A549 (cell line): ENCODE measurements at regions not wholly inside any gene's neighbourhood (a gene's known extent, or its start where the extent isn't known, plus 50 kb on each side); places are given as distances from the start of the nearest gene placed in this dataset.

Experiments
- ATAC-seq, 2 experiments: fragments of 200-7000 bp in 1 of 2; fragments of >200 bp in 1 of 2; cut with Nextera tagmentation in 1 of 2; cut with Tn5 transposase in 1 of 2; 3 replicates each; pipeline versions ENCODE4 v1.8.0 to v1.9.1; 2018 to 2020; ENCODE audit warnings: mild to moderate bottlenecking in 1 of 2, moderate library complexity in 1 of 2
- CTCF ChIA-PET: fragments of 300-600 bp; sonication (Branson Sonifier 250); formaldehyde crosslinking; extraction: SDS; loops from one replicate; lab custom pipeline; 2021; ENCODE audit warnings: antibody characterized with exemption, inconsistent platforms; lab: Yijun Ruan, JAX
- POLR2A ChIA-PET: fragments of 350-600 bp; formaldehyde crosslinking; extraction: SDS; loops from one replicate; lab custom pipeline; 2021; ENCODE audit warnings: antibody characterized with exemption, inconsistent platforms; lab: Yijun Ruan, JAX
- DNase-seq, 2 experiments: peaks; one replicate each; pipeline versions ENCODE4 v3.0.0 to v3.0.0-alpha.2; 2011 to 2016; ENCODE audit warnings: low read depth in 1 of 2, low spot score in 1 of 2
- FAIRE-seq: peaks from 2 replicates; lab custom pipeline; 2011; peaks lifted over from hg19 to GRCh38; lab: Jason Lieb, UNC
- H3K27ac ChIP-seq, 2 experiments: fragments of >200 bp; sonication (Bioruptor Twin); formaldehyde crosslinking; 3 replicates each; pipeline ENCODE4 v1.5.1; 2016 to 2017
- H3K4me1 ChIP-seq: fragments of >200 bp; sonication (Bioruptor Twin); formaldehyde crosslinking; 3 replicates; pipeline ENCODE4 v1.6.1; 2016
- H3K4me2 ChIP-seq: fragments of >200 bp; sonication (Bioruptor Twin); formaldehyde crosslinking; 3 replicates; pipeline ENCODE4 v1.6.1; 2016
- H3K4me3 ChIP-seq: fragments of >200 bp; sonication (Bioruptor Twin); formaldehyde crosslinking; 3 replicates; pipeline ENCODE4 v1.5.1; 2016
- H3K9me3 ChIP-seq: fragments of >200 bp; sonication (Bioruptor Twin); formaldehyde crosslinking; 3 replicates; pipeline ENCODE4 v1.6.1; 2016
- BHLHE40 ChIP-seq: IDR thresholded peaks from 2 replicates; pipeline ENCODE4 v1.6.1; 2012; ENCODE audit warnings: low read depth, low read length, inconsistent platforms
- CBX8 ChIP-seq: fragments of 200-600 bp; sonication (generic); IDR thresholded peaks from 2 replicates; pipeline ENCODE4 v1.6.1; 2016
- CHD4 ChIP-seq: fragments of 200-600 bp; sonication (generic); IDR thresholded peaks from 2 replicates; pipeline ENCODE4 v1.6.1; 2016; ENCODE audit warnings: antibody characterized with exemption, mild to moderate bottlenecking, borderline replicate concordance
- EHF ChIP-seq: fragments of 250-450 bp; sonication (Bioruptor Pico); IDR thresholded peaks from 2 replicates; pipeline ENCODE4 v1.5.0; 2020; ENCODE audit warnings: mild to moderate bottlenecking
- EP300 ChIP-seq, 2 experiments: fragments of >200 bp; sonication (Bioruptor Twin); formaldehyde crosslinking; IDR thresholded peaks; 2 replicates in 1 of 2; 3 replicates in 1 of 2; pipeline ENCODE4 v1.6.1; 2016 to 2017
- FOSL2 ChIP-seq, 2 experiments: fragments of 450-650 bp in 1 of 2; fragments of >200 bp in 1 of 2; sonication (Bioruptor Twin) in 1 of 2; formaldehyde crosslinking; IDR thresholded peaks; 2 replicates each; pipeline versions ENCODE4 v1.5.0 to v1.6.1; 2016 to 2020; ENCODE audit warnings: mild to moderate bottlenecking in 1 of 2, moderate library complexity in 1 of 2
- HEYL ChIP-seq: fragments of 250-450 bp; sonication (Bioruptor Pico); IDR thresholded peaks from 2 replicates; pipeline ENCODE4 v1.8.0; 2021; ENCODE audit warnings: mild to moderate bottlenecking, moderate library complexity
- HOXB5 ChIP-seq: fragments of 250-450 bp; sonication (Bioruptor Pico); IDR thresholded peaks from 2 replicates; pipeline ENCODE4 v1.5.0; 2020; ENCODE audit warnings: mild to moderate bottlenecking, moderate library complexity
- JUN ChIP-seq, 2 experiments: fragments of >200 bp; sonication (Bioruptor Twin); formaldehyde crosslinking; IDR thresholded peaks; 2 replicates in 1 of 2; 3 replicates in 1 of 2; pipeline ENCODE4 v1.6.1; 2016 to 2017
- MAFK ChIP-seq: fragments of 450-650 bp; IDR thresholded peaks from 2 replicates; pipeline ENCODE4 v1.6.1; 2014; ENCODE audit not compliant: partially characterized antibody
- MAZ ChIP-seq: fragments of 150-350 bp; IDR thresholded peaks from 2 replicates; pipeline ENCODE4 v1.6.1; 2014; ENCODE audit warnings: antibody characterized with exemption, low read depth, low read length, borderline replicate concordance
- POLR2AphosphoS2 ChIP-seq: conservative IDR thresholded peaks from 2 replicates; pipeline ENCODE4 v1.6.1; 2012; ENCODE audit warnings: low read length, improper control_type of control experiment, inconsistent platforms
- RCOR1 ChIP-seq: fragments of 150-350 bp; IDR thresholded peaks from 2 replicates; pipeline ENCODE4 v1.6.1; 2014; ENCODE audit warnings: antibody characterized with exemption, low read length, low read depth
- RNF2 ChIP-seq: fragments of 200-600 bp; sonication (generic); IDR thresholded peaks from 2 replicates; pipeline ENCODE4 v1.6.1; 2016; ENCODE audit warnings: low read depth, mild to moderate bottlenecking, antibody characterized with exemption, moderate library complexity, borderline replicate concordance
- TFCP2L1 ChIP-seq: fragments of 250-450 bp; sonication (Bioruptor Pico); IDR thresholded peaks from 2 replicates; pipeline ENCODE4 v1.5.0; 2021; ENCODE audit warnings: mild to moderate bottlenecking
- ZFP36 ChIP-seq: fragments of 450-650 bp; IDR thresholded peaks from 2 replicates; pipeline ENCODE4 v1.6.1; 2014; ENCODE audit warnings: borderline replicate concordance; ENCODE audit not compliant: partially characterized antibody
- ZNF302 ChIP-seq: fragments of 250-450 bp; sonication (Bioruptor Pico); IDR thresholded peaks from 2 replicates; pipeline ENCODE4 v1.9.0; 2021; ENCODE audit warnings: inconsistent platforms, mild to moderate bottlenecking, moderate library complexity
- ZSCAN20 ChIP-seq: fragments of 250-450 bp; sonication (Bioruptor Pico); IDR thresholded peaks from 2 replicates; pipeline ENCODE4 v1.8.0; 2022; ENCODE audit warnings: mild to moderate bottlenecking, moderate library complexity
- WGBS: methylation state at CpG from one replicate; pipeline ENCODE4 v1.1.6; 2017; ENCODE audit errors: missing lambda C conversion rate; 5-methylcytosine and 5-hydroxymethylcytosine counted together
- TF ChIP-seq, protein P1 (sequence below): fragments of 250-450 bp; sonication (Bioruptor Pico); IDR thresholded peaks from 2 replicates; pipeline ENCODE4 v1.5.0; 2020; ENCODE audit warnings: low read depth, mild to moderate bottlenecking, moderate library complexity
- TF ChIP-seq, protein P2 (sequence below): IDR thresholded peaks from 2 replicates; pipeline ENCODE4 v1.6.1; 2012
- TF ChIP-seq, protein P3 (sequence below): fragments of 250-450 bp; sonication (Bioruptor Pico); IDR thresholded peaks from 2 replicates; pipeline ENCODE4 v1.5.0; 2021; ENCODE audit warnings: mild to moderate bottlenecking, moderate library complexity, borderline replicate concordance
- TF ChIP-seq, protein P4 (sequence below): IDR thresholded peaks from 2 replicates; pipeline ENCODE4 v1.6.1; 2012

DNA sequence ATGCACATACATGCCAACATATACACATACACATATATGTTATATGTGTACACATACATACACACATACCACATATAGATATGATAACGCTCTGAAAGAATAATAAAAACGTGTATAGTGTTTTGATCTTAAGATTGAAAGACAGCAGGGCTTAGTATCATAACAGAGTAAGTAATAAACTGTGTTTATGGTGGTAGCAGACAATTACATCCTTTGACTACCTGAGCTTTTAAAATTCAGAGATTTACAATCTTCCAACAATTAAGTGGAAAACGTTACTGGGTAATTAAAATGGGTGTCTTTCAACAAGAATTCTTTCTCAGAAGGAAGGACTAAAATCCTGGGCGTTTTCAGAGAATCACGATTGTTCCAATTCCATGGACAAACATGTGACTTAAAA lies 552.4 kb downstream of the EPHA4 start:
- DNase-seq (no peak), FAIRE-seq (no peak), ATAC-seq (no peak)
- no peak overlapping the region for H3K4me2 ChIP-seq
- 26% methylated on average over 5 of the region's 5 CpGs for WGBS
- ChIA-PET POLR2A (no interaction called here), CTCF (no interaction called here)
- H3K9me3 ChIP-seq, result no peaks in the 10 kb centered on the region
- TF ChIP-seq JUN (IDR thresholded peaks at IDR 0.05) (no peak), FOSL2 (IDR thresholded peaks at IDR 0.05) (no peak), FOSL2 (CRISPR knock-in tag; IDR thresholded peaks at IDR 0.05) (no peak), ZNF302 (CRISPR knock-in tag) (no peak), EP300 (IDR thresholded peaks at IDR 0.05) (no peak), MAZ (no peak), MAFK (no peak), ZFP36 (no peak), CBX8 (no peak), HOXB5 (no peak), RCOR1 (no peak), ZSCAN20 (CRISPR knock-in tag) (no peak), BHLHE40 (no peak), EHF (CRISPR knock-in tag) (no peak), TFCP2L1 (CRISPR knock-in tag) (no peak), POLR2AphosphoS2 (no peak), HEYL (no peak), CHD4 (no peak)
- TF ChIP-seq, protein P1, sequence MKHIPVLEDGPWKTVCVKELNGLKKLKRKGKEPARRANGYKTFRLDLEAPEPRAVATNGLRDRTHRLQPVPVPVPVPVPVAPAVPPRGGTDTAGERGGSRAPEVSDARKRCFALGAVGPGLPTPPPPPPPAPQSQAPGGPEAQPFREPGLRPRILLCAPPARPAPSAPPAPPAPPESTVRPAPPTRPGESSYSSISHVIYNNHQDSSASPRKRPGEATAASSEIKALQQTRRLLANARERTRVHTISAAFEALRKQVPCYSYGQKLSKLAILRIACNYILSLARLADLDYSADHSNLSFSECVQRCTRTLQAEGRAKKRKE (CRISPR knock-in tag), result no peak
- TF ChIP-seq, protein P2, sequence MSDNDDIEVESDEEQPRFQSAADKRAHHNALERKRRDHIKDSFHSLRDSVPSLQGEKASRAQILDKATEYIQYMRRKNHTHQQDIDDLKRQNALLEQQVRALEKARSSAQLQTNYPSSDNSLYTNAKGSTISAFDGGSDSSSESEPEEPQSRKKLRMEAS, result no peak
- no peak overlapping the region for H3K27ac ChIP-seq
- no peaks in the 10 kb centered on the region for H3K4me1 ChIP-seq
- H3K4me3 ChIP-seq, result no peak overlapping the region

DNA sequence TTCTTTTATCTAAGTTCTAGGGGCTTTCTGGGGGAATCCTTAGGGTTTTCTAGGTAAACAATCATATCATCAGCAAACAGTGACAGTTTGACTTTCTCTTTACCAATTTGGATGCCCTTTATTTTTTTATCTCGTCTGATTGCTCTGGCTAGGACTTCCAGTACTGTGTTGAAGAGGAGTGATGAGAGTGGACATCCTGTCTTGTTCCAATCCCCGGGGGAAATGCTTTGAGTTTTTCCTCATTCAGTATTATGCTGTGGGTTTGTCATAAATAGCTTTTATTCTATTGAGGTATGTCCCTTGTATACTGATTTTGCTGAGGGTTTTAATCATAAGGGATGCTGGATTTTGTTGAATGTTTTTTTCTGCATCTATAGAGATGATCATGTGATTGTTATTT lies 549.5 kb downstream of the EPHA4 start:
- TF ChIP-seq MAFK (no peak), HEYL (no peak), RCOR1 (no peak), RNF2 (no peak)
- TF ChIP-seq, protein P3, sequence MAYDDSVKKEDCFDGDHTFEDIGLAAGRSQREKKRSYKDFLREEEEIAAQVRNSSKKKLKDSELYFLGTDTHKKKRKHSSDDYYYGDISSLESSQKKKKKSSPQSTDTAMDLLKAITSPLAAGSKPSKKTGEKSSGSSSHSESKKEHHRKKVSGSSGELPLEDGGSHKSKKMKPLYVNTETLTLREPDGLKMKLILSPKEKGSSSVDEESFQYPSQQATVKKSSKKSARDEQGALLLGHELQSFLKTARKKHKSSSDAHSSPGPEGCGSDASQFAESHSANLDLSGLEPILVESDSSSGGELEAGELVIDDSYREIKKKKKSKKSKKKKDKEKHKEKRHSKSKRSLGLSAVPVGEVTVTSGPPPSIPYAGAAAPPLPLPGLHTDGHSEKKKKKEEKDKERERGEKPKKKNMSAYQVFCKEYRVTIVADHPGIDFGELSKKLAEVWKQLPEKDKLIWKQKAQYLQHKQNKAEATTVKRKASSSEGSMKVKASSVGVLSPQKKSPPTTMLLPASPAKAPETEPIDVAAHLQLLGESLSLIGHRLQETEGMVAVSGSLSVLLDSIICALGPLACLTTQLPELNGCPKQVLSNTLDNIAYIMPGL (CRISPR knock-in tag), result no peak
- TF ChIP-seq, protein P4, sequence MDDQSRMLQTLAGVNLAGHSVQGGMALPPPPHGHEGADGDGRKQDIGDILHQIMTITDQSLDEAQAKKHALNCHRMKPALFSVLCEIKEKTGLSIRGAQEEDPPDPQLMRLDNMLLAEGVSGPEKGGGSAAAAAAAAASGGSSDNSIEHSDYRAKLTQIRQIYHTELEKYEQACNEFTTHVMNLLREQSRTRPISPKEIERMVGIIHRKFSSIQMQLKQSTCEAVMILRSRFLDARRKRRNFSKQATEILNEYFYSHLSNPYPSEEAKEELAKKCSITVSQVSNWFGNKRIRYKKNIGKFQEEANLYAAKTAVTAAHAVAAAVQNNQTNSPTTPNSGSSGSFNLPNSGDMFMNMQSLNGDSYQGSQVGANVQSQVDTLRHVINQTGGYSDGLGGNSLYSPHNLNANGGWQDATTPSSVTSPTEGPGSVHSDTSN, result no peak
- FAIRE-seq (no peak), DNase-seq (no peak), ATAC-seq (no peak)
- ChIA-PET POLR2A (no interaction called here), CTCF (no interaction called here)
- H3K9me3 ChIP-seq, result no peaks in the 10 kb centered on the region
- H3K27ac ChIP-seq, result no peak overlapping the region
- H3K4me1 ChIP-seq, result no peaks in the 10 kb centered on the region
- H3K4me3 ChIP-seq, result no peak overlapping the region
- no peak overlapping the region for H3K4me2 ChIP-seq
- WGBS, result 3% methylated on average over 2 of the region's 2 CpGs
